ENCODE measurements at regions not wholly inside any gene's neighbourhood (a gene's known extent, or its start where the extent isn't known, plus 50 kb on each side); places are given as distances from the start of the nearest gene placed in this dataset.

GRCh38 chrX:34223574-34223973, 91.5 kb upstream of the FAM47A start:
- Histone ChIP-seq H3K4me1 (ENCODE audit: insufficient read depth, low read length) (no peaks in the 10 kb centered on the region), H3K79me2 (ENCODE audit: insufficient read depth, low read length) (no peaks in the 10 kb centered on the region), H3K4me2 (ENCODE audit: low read length) (no peak overlapping the region), H2AFZ (ENCODE audit: low read depth, low read length) (no peak overlapping the region), H3K9ac (ENCODE audit: low read length) (no peak overlapping the region), H3K4me3 (ENCODE audit: insufficient read depth, low read depth, low read length) (no peak overlapping the region), H4K20me1 (ENCODE audit: insufficient read depth, low read length) (no peaks in the 10 kb centered on the region), H3K9me3 (ENCODE audit: insufficient read depth, low read depth, low read length) (no peaks in the 10 kb centered on the region), H3K36me3 (ENCODE audit: insufficient read depth, low read length) (no peaks in the 10 kb centered on the region), H3K27me3 (ENCODE audit: insufficient read depth, low read length) (no peaks in the 10 kb centered on the region), H3K27ac (ENCODE audit: low read depth, low read length) (no peak overlapping the region)
- H3K27ac Mint-ChIP-seq (ENCODE audit: unreplicated experiment) = no peak overlapping the region
- H3K36me3 Mint-ChIP-seq (ENCODE audit: low read depth, unreplicated experiment) = no peaks in the 10 kb centered on the region
- DNase-seq (ENCODE audit: low read depth) (no peak), FAIRE-seq (peak; percentile 77)
- no peaks in the 10 kb centered on the region for H3K4me1 Mint-ChIP-seq (ENCODE audit: low read depth, unreplicated experiment)
- H3K9me3 Mint-ChIP-seq (ENCODE audit: unreplicated experiment) = no peaks in the 10 kb centered on the region
- TF ChIP-seq EZH2 (IDR thresholded peaks at IDR 0.05; ENCODE audit: insufficient read depth, low read length) (no peak), CTCF (IDR thresholded peaks at IDR 0.05; ENCODE audit: insufficient read depth, low read depth, low read length) (no peak)
- H3K27me3 Mint-ChIP-seq (ENCODE audit: low read depth, unreplicated experiment) = no peaks in the 10 kb centered on the region
- H3K4me3 Mint-ChIP-seq (ENCODE audit: unreplicated experiment) = no peak overlapping the region

DNA sequence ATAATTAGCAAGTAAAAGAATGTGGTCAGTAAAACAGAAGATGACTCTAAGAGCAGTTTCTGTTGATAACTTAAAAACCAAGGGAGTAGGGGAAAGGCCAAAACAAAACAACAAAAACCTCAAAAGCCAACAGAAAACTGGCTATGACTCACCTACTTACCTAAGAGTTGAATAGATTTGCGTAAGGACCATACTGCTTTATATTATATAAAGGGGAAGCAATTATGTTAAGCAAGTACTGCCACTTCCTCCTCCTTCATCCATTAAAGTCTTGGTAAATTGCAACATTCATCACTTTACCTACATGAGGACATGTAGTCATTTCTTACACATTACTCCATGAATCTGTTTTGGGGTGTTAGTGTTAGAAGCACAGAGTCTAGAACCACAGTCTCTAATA, 85.9 kb upstream of the FAM47A start:
- no peaks in the 10 kb centered on the region for H4K20me1 ChIP-seq (ENCODE audit: insufficient read depth, low read length)
- H3K79me2 ChIP-seq (ENCODE audit: insufficient read depth, low read length) = no peaks in the 10 kb centered on the region
- Mint-ChIP-seq H3K36me3 (ENCODE audit: low read depth, unreplicated experiment) (no peaks in the 10 kb centered on the region), H3K9me3 (ENCODE audit: unreplicated experiment) (no peaks in the 10 kb centered on the region), H3K27me3 (ENCODE audit: low read depth, unreplicated experiment) (no peaks in the 10 kb centered on the region), H3K27ac (ENCODE audit: unreplicated experiment) (no peak overlapping the region), H3K4me3 (ENCODE audit: unreplicated experiment) (no peak overlapping the region), H3K4me1 (ENCODE audit: low read depth, unreplicated experiment) (no peaks in the 10 kb centered on the region)
- no peaks in the 10 kb centered on the region for H3K27me3 ChIP-seq (ENCODE audit: insufficient read depth, low read length)
- TF ChIP-seq CTCF (IDR thresholded peaks at IDR 0.05; ENCODE audit: insufficient read depth, low read depth, low read length) (no peak), EZH2 (IDR thresholded peaks at IDR 0.05; ENCODE audit: insufficient read depth, low read length) (no peak)
- no peaks in the 10 kb centered on the region for H3K9me3 ChIP-seq (ENCODE audit: insufficient read depth, low read depth, low read length)
- H3K4me2 ChIP-seq (ENCODE audit: low read length) = no peak overlapping the region
- no peak overlapping the region for H3K9ac ChIP-seq (ENCODE audit: low read length)
- H3K36me3 ChIP-seq (ENCODE audit: insufficient read depth, low read length) = no peaks in the 10 kb centered on the region
- FAIRE-seq (peak; percentile 13), DNase-seq (ENCODE audit: low read depth) (no peak)
- no peak overlapping the region for H2AFZ ChIP-seq (ENCODE audit: low read depth, low read length)
- H3K4me1 ChIP-seq (ENCODE audit: insufficient read depth, low read length) = no peaks in the 10 kb centered on the region
- no peak overlapping the region for H3K4me3 ChIP-seq (ENCODE audit: insufficient read depth, low read depth, low read length)
- no peak overlapping the region for H3K27ac ChIP-seq (ENCODE audit: low read depth, low read length)

DNA sequence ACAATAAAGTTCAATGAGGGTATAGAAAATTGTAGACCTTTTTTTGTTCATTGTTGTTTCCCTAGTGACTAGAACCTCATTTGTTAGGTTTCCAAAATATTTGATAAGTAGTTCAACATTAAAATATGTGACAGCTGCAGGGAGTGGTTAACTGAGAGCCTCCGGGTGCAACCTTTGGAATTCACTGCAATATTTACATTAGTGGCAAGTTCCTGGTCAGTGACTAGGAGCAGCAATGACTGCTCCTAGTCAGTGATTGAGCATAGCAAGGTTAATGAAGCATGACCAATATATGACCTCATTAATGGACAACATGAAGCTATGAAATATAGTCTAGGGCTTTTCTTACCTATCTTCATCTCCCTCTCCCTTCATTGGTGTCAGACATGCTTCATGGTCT, 65.8 kb upstream of the FAM47A start:
- no peaks in the 10 kb centered on the region for H3K27me3 Mint-ChIP-seq (ENCODE audit: low read depth, unreplicated experiment)
- TF ChIP-seq EZH2 (IDR thresholded peaks at IDR 0.05; ENCODE audit: insufficient read depth, low read length) (no peak), CTCF (IDR thresholded peaks at IDR 0.05; ENCODE audit: insufficient read depth, low read depth, low read length) (no peak)

More for the DNA sequence above, 65.8 kb upstream of the FAM47A start:
- Histone ChIP-seq H3K4me2 (ENCODE audit: low read length) (no peak overlapping the region), H3K4me1 (ENCODE audit: insufficient read depth, low read length) (no peaks in the 10 kb centered on the region), H3K27ac (ENCODE audit: low read depth, low read length) (no peak overlapping the region), H2AFZ (ENCODE audit: low read depth, low read length) (no peak overlapping the region), H3K79me2 (ENCODE audit: insufficient read depth, low read length) (no peaks in the 10 kb centered on the region), H3K36me3 (ENCODE audit: insufficient read depth, low read length) (no peaks in the 10 kb centered on the region), H3K4me3 (ENCODE audit: insufficient read depth, low read depth, low read length) (no peak overlapping the region), H3K9ac (ENCODE audit: low read length) (no peak overlapping the region), H3K27me3 (ENCODE audit: insufficient read depth, low read length) (no peaks in the 10 kb centered on the region), H4K20me1 (ENCODE audit: insufficient read depth, low read length) (no peaks in the 10 kb centered on the region), H3K9me3 (ENCODE audit: insufficient read depth, low read depth, low read length) (no peaks in the 10 kb centered on the region)
- Mint-ChIP-seq H3K27ac (ENCODE audit: unreplicated experiment) (no peak overlapping the region), H3K4me1 (ENCODE audit: low read depth, unreplicated experiment) (no peaks in the 10 kb centered on the region), H3K4me3 (ENCODE audit: unreplicated experiment) (no peak overlapping the region), H3K9me3 (ENCODE audit: unreplicated experiment) (no peaks in the 10 kb centered on the region), H3K36me3 (ENCODE audit: low read depth, unreplicated experiment) (no peaks in the 10 kb centered on the region)
- peak; percentile 78 for FAIRE-seq
- DNase-seq (ENCODE audit: low read depth) = no peak
